SK-N-MC (cell line): ENCODE measurements at regions not wholly inside any gene's neighbourhood (a gene's known extent, or its start where the extent isn't known, plus 50 kb on each side); places are given as distances from the start of the nearest gene placed in this dataset.
"Not testable (repeated sequence)": the region's sequence is repeated elsewhere in the genome, so short reads cannot be mapped to it uniquely, and the experiment has no call there.

Experiments used
- EZH2 ChIP-seq: fragments of 200-600 bp; sonication (generic); IDR thresholded peaks from one replicate; pipeline ENCODE4 v1.6.1; 2017; ENCODE audit warnings: antibody characterized with exemption
- FOXP2 ChIP-seq: optimal IDR thresholded peaks from 2 replicates; pipeline ENCODE3; 2011; ENCODE audit warnings: mild to moderate bottlenecking, moderate library complexity; ENCODE audit not compliant: insufficient read depth; ENCODE audit errors: extremely low read length, control extremely low read depth
- POLR2AphosphoS5 ChIP-seq: IDR thresholded peaks from 2 replicates; pipeline ENCODE4 v1.6.1; 2012; ENCODE audit warnings: mild to moderate bottlenecking, low read depth, low read length, borderline replicate concordance

DNA sequence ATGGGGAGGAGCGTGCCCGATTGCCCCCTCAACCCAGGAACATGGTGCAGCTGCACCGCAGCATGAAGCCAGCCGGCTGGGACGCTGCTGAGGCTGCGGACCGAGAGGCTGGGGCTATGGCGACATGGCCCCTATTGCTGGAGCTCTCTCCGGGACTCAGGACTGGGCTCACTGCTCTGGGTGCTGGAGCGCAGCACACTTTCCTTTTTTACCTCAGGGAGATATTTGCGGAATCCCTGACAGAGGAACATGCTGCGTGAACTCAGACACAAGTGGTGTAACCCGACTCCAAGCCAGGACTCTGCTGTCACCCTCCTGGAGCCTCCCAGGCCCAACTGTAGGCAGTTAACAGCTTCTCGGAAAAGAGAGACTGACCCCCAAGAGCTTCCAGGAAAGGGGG lies 137.2 kb upstream of the NBPF9 start:
- not testable (repeated sequence) for TF ChIP-seq POLR2AphosphoS5, EZH2, FOXP2
